ENCODE measurements at regions not wholly inside any gene's neighbourhood (a gene's known extent, or its start where the extent isn't known, plus 50 kb on each side); places are given as distances from the start of the nearest gene placed in this dataset.

DNA sequence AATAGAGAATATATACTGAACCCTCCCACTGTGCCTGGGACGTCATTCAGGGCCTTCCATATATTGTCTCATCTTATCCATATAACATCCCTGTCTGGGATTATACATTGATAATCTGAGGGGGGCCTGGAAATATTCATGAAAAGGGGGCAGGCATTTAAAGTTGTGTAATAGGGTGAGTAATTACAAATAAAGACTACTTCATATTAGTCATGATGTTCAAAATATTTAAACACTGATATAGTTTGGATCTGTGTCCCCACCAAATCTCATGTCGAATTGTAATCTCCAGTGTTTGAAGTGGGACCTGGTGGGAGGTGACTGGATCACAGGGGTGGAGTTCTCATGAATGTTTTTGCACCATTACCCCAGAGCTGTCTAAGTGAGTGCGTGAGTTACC is 97.8 kb downstream of the AQP9 start:
- no peak for DNase-seq
- intact Hi-C loops (cut with DNase I): no loop called here
- no peak for ATAC-seq

DNA sequence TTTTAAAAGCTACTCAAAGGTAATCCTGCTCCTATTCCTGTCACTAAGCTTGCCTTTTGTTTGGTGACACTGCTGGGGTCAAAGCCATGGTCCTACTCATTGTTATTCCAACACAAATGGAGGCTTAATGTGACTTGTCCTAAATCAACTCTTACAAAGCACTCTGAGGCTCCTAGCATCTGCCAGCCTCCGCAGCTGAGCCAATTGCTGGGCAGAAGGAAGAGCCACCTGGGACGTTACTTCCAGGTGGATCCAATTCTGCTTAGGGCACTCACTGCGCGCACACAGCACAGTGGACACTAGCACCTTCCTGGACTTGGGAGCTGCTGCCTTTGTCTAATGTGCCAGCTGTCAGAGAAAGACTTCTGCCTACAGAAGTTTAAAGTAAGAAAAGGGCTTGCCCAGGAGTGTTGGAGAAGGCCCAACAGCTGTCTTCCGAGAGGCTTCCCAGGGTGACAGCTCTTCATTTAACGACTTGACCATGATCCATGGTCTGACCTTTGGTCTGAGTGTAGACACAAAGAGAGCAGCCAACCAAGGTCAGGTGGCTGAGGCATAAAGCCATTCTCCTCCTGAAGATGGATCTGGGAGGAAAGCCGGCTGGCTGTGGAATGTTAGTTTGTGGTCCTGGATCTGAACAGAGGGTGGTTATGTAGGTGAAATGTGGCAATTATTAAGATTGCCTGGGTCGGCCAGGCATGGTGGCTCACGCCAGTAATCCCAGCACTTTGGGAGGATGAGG is 102.2 kb downstream of the AQP9 start:
- DNase-seq: no peak
- intact Hi-C loops (cut with DNase I): no loop called here
- peak in 1 of 2 donors; percentile 21 for ATAC-seq

DNA sequence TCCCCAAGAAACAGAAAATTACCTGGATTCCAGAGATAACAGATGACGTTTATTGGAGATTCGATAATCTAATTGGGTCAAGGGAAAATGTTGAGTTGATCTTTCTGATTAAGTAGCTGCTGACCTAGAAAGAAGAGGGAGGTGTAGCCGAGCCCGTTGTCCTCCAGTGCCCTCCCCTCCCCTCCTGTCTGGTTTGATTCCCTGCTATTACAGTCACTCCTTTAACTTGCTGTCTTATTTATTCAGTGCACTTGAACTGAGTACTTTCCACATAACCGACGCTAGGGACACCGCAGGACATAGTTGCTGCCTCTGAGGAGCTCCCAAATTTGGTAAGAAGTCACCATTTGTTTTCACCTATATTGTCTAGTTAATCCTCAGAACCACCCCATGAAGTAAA is 103.7 kb downstream of the AQP9 start:
- peak; percentile 54 to 58 for ATAC-seq
- no peak for DNase-seq
- intact Hi-C loops (cut with DNase I): no loop called here

DNA sequence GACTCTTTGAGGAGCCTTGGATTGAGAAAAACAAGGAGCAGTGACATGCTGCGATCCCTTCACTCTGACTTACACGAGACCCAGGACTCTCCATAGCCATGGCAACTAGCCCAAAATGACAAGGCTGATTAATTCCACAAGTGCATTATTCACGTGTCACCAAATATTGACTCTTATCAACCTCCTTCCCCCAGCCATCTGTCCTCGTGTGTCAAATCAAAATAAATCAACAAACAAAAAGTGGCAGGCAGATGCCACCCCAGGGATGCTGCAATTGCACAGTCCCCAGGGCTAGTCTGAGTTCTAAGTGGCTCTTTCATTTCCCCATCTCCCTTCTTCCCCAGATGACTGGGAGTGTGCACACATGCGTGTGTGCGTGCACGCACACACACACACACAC is 104.9 kb downstream of the AQP9 start:
- ATAC-seq: no peak
- intact Hi-C loops (cut with DNase I): no loop called here

DNA sequence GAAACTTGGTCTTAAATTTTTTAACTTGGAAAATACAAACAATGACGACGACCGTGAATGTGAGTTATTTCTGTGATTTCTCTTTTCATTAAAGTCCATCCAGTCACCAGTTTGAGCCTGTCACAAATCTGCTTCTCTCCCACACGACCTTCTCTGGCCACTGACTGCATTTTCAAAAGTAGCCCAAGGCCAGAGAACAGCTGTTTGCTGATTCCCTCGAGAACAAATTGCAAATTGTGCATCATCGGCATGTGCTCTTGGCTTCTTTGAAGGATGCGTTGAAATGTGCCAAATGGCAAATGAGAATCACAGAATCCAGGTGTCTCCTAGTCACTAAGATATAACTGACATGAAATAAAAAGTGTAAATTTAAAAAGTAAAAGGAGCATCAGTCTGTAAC is 106.4 kb downstream of the AQP9 start:
- intact Hi-C loops (cut with DNase I): no loop called here
- no peak for DNase-seq
- no peak for ATAC-seq

More for the DNA sequence above, 104.9 kb downstream of the AQP9 start:
- no peak for DNase-seq

DNA sequence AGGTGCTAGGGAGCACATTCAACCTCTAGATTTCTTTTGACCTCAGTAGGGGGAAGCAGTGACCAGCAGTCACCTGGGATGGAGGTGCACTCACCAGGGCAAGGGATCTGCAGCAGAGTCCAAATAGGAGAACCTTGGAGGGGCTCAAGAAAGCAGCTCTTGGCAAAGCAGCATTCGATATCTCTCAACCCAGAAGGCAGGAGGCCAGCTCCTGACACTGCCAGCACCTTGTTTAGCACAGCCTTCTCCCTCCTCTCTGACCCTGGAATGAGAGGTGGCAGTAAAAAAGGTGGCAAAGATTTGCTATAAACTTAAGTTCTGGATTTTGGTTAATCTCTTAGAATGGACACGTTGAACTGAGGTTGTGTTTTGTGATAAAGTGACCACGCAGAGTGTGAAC is 107.9 kb downstream of the AQP9 start:
- peak in 1 of 2 donors; percentile 8 for ATAC-seq
- DNase-seq: no peak
- intact Hi-C loops (cut with DNase I): no loop called here

DNA sequence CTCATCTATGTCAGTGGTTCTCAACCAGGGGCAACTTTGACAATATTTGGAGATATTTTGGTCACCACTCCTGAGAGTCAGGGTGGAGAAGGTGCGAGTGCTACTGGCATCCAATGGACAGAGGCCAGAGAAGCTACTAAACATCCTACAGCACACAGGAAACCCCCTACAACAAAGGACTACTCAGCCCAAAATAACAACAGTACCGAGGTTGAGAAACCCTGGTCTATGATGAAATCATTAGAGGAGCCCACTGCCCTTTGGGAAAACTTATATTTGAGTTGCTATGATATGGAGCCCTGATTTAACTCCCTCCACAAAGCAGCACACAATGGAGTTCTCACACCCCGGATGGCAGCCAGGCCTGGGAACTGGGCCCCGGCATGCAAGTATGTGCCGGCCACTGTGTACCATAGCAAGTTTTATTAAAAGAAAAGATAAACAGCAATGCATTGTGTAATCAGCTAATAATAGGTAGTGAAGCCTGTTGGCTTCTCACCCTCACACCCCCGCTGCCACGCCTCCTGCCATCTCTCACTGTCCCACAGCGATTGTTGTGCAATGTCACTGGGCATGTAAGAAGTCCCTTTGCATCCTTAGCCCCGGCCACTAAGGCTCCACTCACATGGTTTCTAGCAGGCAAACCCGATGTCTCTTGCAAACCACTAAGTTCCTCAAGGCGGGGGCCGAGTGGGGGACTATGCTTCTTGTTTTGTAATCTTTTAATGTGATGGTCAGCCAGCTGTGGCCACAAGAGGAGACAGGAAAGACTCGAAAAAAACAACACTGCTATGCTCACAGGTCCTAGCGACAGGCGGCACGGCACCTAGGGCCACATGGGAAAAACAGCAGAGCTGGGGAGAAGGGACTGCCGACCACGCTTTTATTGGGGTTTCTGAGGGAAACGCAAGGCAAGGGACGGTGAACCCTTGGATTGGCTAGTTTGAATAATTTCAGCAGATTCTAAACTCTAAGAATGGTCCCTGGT is 110.0 kb downstream of the AQP9 start:
- ATAC-seq (peak; percentile 92 to 94), DNase-seq (peak; percentile 83)
- intact Hi-C loops (cut with DNase I): no loop called here

DNA sequence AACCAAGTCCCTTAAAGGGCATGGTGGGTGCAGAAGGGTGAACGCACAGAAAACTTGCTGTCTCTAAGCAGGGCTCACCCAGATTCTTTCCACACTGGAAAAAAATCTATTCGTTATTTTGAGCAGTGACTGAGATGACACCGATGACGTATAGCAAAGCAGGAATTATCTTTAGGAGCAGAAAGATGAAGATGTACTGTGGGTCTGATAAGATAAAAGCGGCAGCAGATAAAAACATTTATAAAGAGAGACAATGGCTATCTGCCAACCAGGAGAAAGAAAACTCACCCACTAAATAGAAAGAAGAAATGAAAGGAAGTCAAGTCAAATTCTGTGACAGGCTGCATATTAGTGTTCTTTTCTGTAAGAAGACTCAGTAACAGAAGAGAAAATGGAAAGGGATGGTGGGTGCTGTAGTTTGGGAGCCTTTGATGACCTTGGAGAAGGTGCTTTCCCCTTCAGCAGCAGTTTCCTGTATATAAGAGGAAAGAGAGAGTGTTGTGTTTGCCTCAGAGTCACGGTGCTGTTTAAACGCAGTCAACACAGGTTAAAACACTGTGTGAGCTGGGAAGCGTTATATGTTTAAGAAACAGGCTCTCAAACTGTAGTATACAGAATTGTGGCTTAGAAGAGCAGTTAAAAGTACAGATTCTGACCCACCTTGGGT is 111.6 kb downstream of the AQP9 start:
- intact Hi-C loops (cut with DNase I): no loop called here
- ATAC-seq (no peak), DNase-seq (no peak)

GRCh38 chr15:58252586-58253323 is 114.6 kb downstream of the AQP9 start:
- intact Hi-C loops (cut with DNase I): no loop called here
- no peak for DNase-seq
- ATAC-seq: no peak

DNA sequence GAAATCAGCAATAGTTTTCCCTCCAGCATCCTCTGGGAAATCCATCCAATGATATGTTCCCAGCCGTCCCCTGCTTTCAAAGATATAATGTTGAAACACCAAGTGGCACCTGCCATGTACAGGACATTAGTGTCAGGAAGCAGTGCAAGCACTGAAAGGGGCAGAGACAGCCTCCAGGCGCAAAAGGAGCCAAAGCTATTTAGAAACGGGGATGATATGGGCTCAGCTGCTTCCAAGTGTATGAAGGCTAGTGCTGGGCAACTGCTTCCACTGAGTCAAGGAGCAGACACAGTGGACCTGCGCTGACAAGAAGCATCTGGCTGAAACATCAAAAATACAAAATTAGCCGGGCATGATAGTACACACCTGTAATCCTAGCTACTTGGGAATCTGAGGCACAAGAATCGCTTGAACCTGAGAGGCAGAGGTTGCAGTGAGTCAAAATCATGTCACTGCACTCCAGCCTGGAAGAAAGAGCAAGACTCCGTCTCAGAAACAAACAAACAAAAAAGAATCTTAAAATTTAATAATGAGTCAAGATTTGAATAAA is 119.7 kb downstream of the AQP9 start:
- intact Hi-C loops (cut with DNase I): no loop called here
- DNase-seq (no peak), ATAC-seq (no peak)

GRCh38 chr15:58258501-58259292 is 120.5 kb downstream of the AQP9 start:
- DNase-seq: no peak
- intact Hi-C loops (cut with DNase I): no loop called here
- ATAC-seq: no peak

- DNase-seq (no peak), ATAC-seq (peak in 1 of 2 donors; percentile 28)
- intact Hi-C loops (cut with DNase I): loop anchor here in 1 of 2 donors (10.0 kb wide), 1 partner anchor 405 kb away; no protein-coding TSS in a partner anchor
These were observed 122.1 kb downstream of the AQP9 start for GRCh38 chr15:58260205-58260724.

GRCh38 chr15:58260725-58261267 is 122.6 kb downstream of the AQP9 start:
- ATAC-seq (peak; percentile 82 to 88), DNase-seq (peak; percentile 68)
- intact Hi-C loops (cut with DNase I): loop anchor here in 1 of 2 donors (10.0 kb wide), 1 partner anchor 404 kb away; no protein-coding TSS in a partner anchor

DNA sequence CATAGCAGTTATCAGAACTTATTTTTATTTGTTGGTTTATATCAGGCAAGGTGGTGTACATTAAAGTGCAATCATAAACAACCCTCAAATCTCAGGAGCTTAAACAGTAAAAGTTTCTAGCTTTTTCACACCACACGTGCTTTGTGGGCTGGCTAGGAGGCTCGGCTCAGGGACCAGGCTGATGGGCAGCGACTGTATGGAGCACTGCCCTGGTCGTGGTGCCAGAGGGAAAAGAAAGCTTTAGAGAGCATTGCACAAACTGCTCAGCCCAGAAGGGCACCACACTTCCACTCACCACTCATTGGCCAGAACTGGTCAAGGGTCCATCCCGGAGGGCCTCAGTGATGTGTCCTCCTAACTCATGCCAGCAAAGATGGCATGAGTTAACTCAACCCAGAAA is 123.2 kb downstream of the AQP9 start:
- intact Hi-C loops (cut with DNase I): loop anchor here in 1 of 2 donors (10.0 kb wide), 1 partner anchor 403 kb away; no protein-coding TSS in a partner anchor
- DNase-seq: no peak
- peak in 1 of 2 donors; percentile 12 for ATAC-seq

DNA sequence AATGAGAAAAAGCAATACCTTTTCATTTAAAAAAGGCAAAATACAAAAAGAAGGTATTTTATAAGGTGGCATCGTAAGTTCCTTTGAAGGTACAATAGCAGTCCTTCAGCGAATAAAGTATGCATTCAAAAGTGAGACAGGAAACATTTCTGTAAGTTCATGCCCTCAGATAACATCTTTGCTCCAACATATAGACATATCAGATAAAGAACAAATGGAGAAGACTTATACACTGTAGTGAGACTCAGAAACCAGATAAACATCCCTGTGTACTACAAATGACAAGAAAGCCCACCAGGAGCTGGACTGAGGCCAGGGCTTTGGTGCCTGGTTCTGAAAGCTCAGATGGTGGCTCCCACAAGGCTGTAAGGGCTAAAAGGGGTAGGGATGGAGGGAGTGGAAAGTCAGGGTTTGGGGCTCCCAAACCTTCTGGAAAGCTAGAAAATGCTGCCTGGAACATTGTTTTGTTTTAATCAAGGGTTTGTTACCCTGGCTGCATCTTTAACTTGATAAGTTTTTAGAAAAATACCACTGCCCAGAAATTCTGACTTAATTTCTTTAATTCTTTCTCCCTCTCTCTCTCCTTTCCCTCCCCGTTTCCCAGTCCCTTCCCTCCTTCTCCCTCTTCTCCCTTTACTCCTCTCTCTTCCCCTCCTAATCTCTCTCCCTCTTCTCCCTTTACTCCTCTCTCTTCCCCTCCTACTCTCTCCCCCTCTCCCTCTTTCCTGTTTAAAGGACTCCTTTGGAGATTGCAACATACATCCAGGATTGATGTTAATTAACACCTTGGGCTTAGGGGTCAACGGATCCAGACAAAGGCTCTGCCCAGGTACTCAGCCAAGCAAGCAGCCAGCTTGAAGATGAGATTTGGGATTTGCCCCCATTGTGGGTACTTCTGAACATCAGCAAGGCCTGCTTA is 126.1 kb downstream of the AQP9 start:
- DNase-seq: no peak
- intact Hi-C loops (cut with DNase I): loop anchor here in 1 of 2 donors (10.0 kb wide), 1 partner anchor 400 kb away; no protein-coding TSS in a partner anchor
- no peak for ATAC-seq

GRCh38 chr15:58267051-58267450 is 128.9 kb downstream of the AQP9 start:
- no peak for ATAC-seq
- no peak for DNase-seq
- intact Hi-C loops (cut with DNase I): loop anchor here in 1 of 2 donors (10.0 kb wide), 1 partner anchor 398 kb away; no protein-coding TSS in a partner anchor
